PFSK-1 (cell line): ENCODE measurements at regions not wholly inside any gene's neighbourhood (a gene's known extent, or its start where the extent isn't known, plus 50 kb on each side); places are given as distances from the start of the nearest gene placed in this dataset.

Experiments used
- FOXP2 ChIP-seq: optimal IDR thresholded peaks from 2 replicates; pipeline ENCODE3; 2011; ENCODE audit warnings: borderline replicate concordance, control low read depth, inconsistent platforms; ENCODE audit not compliant: insufficient read depth; ENCODE audit errors: extremely low read length, extremely low read depth
- POLR2AphosphoS5 ChIP-seq: IDR thresholded peaks from 2 replicates; pipeline ENCODE4 v1.6.1; 2012; ENCODE audit warnings: low read depth, mild to moderate bottlenecking, control low read depth, low read length, moderate library complexity
- REST ChIP-seq, 2 experiments: IDR thresholded peaks; 2 replicates each; pipeline versions ENCODE4 v1.6.1 to v1.8.0; 2011 to 2012; ENCODE audit warnings: low read depth in 2 of 2, low read length in 2 of 2, control low read depth in 1 of 2, inconsistent platforms in 1 of 2, mild to moderate bottlenecking in 1 of 2, moderate library complexity in 1 of 2; ENCODE audit not compliant: insufficient read depth in 1 of 2
- SIN3A ChIP-seq: IDR thresholded peaks from 2 replicates; pipeline ENCODE4 v1.6.1; 2012; ENCODE audit warnings: mild to moderate bottlenecking, low read length, moderate library complexity, borderline replicate concordance; ENCODE audit not compliant: insufficient read depth
- TAF1 ChIP-seq: IDR thresholded peaks from 2 replicates; pipeline ENCODE4 v1.6.1; 2012; ENCODE audit warnings: low read length, control low read depth, borderline replicate concordance; ENCODE audit not compliant: insufficient read depth

DNA sequence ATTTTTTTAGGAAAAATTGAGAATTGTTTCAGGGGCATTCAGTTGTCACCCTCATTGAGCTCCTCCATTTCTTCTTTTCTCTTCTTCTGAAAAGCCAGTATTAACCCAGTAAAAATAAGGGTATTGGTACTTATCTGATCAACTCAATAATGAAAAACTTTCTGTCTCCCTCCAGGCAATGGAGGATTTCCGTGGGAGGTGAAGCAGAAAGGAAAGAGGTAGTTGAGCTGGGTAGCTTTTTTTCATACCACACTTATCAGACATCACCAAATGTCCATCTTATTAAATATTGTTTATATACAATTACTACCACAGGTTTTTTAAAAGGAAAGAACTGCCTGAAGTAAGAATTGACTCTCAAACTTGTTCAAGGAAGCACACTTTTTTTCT, 731.1 kb upstream of the ZNF608 start:
- TF ChIP-seq FOXP2, result no peak
- no peak for TF ChIP-seq REST (IDR thresholded peaks at IDR 0.05; ENCODE audit: insufficient read depth in 1 of 2, low read depth in 2 of 2, low read length in 2 of 2)
- no peak for TF ChIP-seq TAF1
- no peak for TF ChIP-seq SIN3A
- no peak for TF ChIP-seq POLR2AphosphoS5

GRCh38 chr5:125478599-125478998, 732.2 kb upstream of the ZNF608 start:
- TF ChIP-seq POLR2AphosphoS5 (no peak), SIN3A (no peak), TAF1 (no peak), REST (IDR thresholded peaks at IDR 0.05; ENCODE audit: insufficient read depth in 1 of 2, low read depth in 2 of 2, low read length in 2 of 2) (no peak), FOXP2 (no peak)

- TF ChIP-seq SIN3A (no peak), FOXP2 (no peak), REST (IDR thresholded peaks at IDR 0.05; ENCODE audit: insufficient read depth in 1 of 2, low read depth in 2 of 2, low read length in 2 of 2) (no peak), TAF1 (no peak), POLR2AphosphoS5 (no peak)
Observed at GRCh38 chr5:125480911-125481310, 734.5 kb upstream of the ZNF608 start.

DNA sequence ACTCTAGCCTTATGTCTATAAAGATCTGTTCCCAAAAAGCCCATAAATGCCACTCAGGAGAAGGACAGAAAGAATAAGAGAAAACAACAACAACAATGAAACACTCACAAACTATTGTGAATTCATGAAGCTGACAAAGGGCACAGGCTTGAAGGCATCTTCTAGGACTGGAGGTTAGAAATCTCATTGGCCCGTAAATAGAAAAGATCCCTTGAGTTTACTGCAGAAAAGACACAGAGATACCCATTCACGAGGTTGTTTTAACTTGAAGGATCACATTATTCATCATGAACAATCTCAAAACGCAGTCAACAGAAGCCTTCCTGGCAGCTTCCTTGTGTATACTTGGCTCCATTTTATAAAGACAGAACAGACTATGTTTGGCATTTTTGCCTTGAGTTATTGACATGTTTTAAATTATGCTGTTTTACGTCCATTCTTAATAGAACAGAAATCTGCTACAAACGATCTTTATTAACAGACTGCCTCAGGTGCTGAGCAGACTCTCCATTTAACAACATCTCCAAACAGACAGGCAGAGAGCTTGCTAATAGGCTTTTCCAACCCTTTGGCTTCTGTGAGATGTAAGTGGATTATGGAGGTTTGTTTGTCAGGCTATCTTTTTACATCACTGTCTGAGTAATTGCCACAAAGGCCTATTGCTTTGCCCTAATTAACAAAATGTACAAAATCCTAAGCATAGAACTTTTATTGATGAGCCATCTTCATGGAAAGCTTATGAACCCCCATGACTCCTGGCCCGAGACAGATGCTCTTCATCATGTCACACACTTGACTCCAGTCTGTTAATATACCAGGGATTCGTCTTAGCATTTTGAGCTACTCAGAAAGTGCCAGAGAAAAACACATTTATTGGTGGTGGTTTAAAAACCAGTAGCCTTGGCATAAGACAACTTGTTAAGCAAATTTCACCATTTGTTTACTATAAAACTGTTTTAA, 735.3 kb upstream of the ZNF608 start:
- TF ChIP-seq POLR2AphosphoS5 (no peak), TAF1 (no peak), REST (IDR thresholded peaks at IDR 0.05; ENCODE audit: insufficient read depth in 1 of 2, low read depth in 2 of 2, low read length in 2 of 2) (no peak), SIN3A (no peak), FOXP2 (no peak)
